Astrocyte (in vitro differentiated cells and primary cell): ENCODE measurements at regions not wholly inside any gene's neighbourhood (a gene's known extent, or its start where the extent isn't known, plus 50 kb on each side); places are given as distances from the start of the nearest gene placed in this dataset.

Source experiments
- DNase-seq: peaks from one replicate; pipeline ENCODE4 v3.0.0-alpha.2; 2010; ENCODE audit warnings: low read depth
- FAIRE-seq: peaks from 2 replicates; lab custom pipeline; 2011; peaks lifted over from hg19 to GRCh38; lab: Jason Lieb, UNC
- H2AFZ ChIP-seq: 2 replicates; pipeline ENCODE4 v1.6.0; 2012; ENCODE audit warnings: low read depth, low read length, inconsistent platforms
- H3K27ac ChIP-seq: 2 replicates; pipeline ENCODE4 v1.5.1; 2011; ENCODE audit warnings: low read depth, low read length, inconsistent platforms
- H3K27me3 ChIP-seq: 2 replicates; pipeline ENCODE4 v1.6.0; 2011; ENCODE audit warnings: low read length, inconsistent platforms; ENCODE audit not compliant: insufficient read depth
- H3K36me3 ChIP-seq: 2 replicates; pipeline ENCODE4 v1.5.1; 2011; ENCODE audit warnings: low read length, inconsistent platforms; ENCODE audit not compliant: insufficient read depth
- H3K4me1 ChIP-seq: 2 replicates; pipeline ENCODE4 v1.5.1; 2011; ENCODE audit warnings: low read length, inconsistent platforms; ENCODE audit not compliant: insufficient read depth
- H3K4me2 ChIP-seq: 2 replicates; pipeline ENCODE4 v1.6.0; 2012; ENCODE audit warnings: low read length, inconsistent platforms
- H3K4me3 ChIP-seq: 2 replicates; pipeline ENCODE4 v1.5.1; 2011; ENCODE audit warnings: low read depth, mild to moderate bottlenecking, low read length, inconsistent platforms; ENCODE audit not compliant: insufficient read depth
- H3K79me2 ChIP-seq: 2 replicates; pipeline ENCODE4 v1.6.0; 2012; ENCODE audit warnings: mild to moderate bottlenecking, low read length, inconsistent platforms; ENCODE audit not compliant: insufficient read depth
- H3K9ac ChIP-seq: 2 replicates; pipeline ENCODE4 v1.6.0; 2012; ENCODE audit warnings: mild to moderate bottlenecking, low read length, inconsistent platforms
- H3K9me3 ChIP-seq: 2 replicates; pipeline ENCODE4 v1.5.1; 2012; ENCODE audit warnings: low read depth, mild to moderate bottlenecking, low read length, inconsistent platforms; ENCODE audit not compliant: insufficient read depth
- H4K20me1 ChIP-seq: 2 replicates; pipeline ENCODE4 v1.6.0; 2012; ENCODE audit warnings: low read length, inconsistent platforms; ENCODE audit not compliant: insufficient read depth
- H3K27ac Mint-ChIP-seq: one replicate; pipeline ENCODE4 v1.8.0; 2021; ENCODE audit warnings: mild to moderate bottlenecking, mixed read lengths; ENCODE audit not compliant: unreplicated experiment
- H3K27me3 Mint-ChIP-seq: one replicate; pipeline ENCODE4 v1.8.0; 2021; ENCODE audit warnings: low read depth, mixed read lengths; ENCODE audit not compliant: unreplicated experiment
- H3K36me3 Mint-ChIP-seq: one replicate; pipeline ENCODE4 v1.8.0; 2021; ENCODE audit warnings: low read depth, mixed read lengths; ENCODE audit not compliant: unreplicated experiment
- H3K4me1 Mint-ChIP-seq: one replicate; pipeline ENCODE4 v1.8.0; 2021; ENCODE audit warnings: low read depth, mixed read lengths; ENCODE audit not compliant: unreplicated experiment
- H3K4me3 Mint-ChIP-seq: one replicate; pipeline ENCODE4 v1.8.0; 2021; ENCODE audit warnings: mild to moderate bottlenecking, moderate library complexity, mixed read lengths; ENCODE audit not compliant: unreplicated experiment
- H3K9me3 Mint-ChIP-seq: one replicate; pipeline ENCODE4 v1.8.0; 2021; ENCODE audit warnings: mild to moderate bottlenecking, mixed read lengths; ENCODE audit not compliant: unreplicated experiment
- CTCF ChIP-seq: IDR thresholded peaks from 2 replicates; pipeline ENCODE4 v1.5.1; 2011; ENCODE audit warnings: low read depth, mild to moderate bottlenecking, inconsistent platforms, low read length, moderate library complexity; ENCODE audit not compliant: insufficient read depth
- EZH2 ChIP-seq: IDR thresholded peaks from 2 replicates; pipeline ENCODE4 v1.6.1; 2012; ENCODE audit warnings: mild to moderate bottlenecking, low read length, inconsistent platforms; ENCODE audit not compliant: insufficient read depth

- no peaks in the 10 kb centered on the region for H3K27me3 Mint-ChIP-seq
- Histone ChIP-seq H3K27ac (no peak overlapping the region), H4K20me1 (no peaks in the 10 kb centered on the region), H3K9ac (no peak overlapping the region), H2AFZ (no peak overlapping the region), H3K79me2 (no peaks in the 10 kb centered on the region), H3K4me3 (no peak overlapping the region), H3K27me3 (no peaks in the 10 kb centered on the region), H3K4me1 (peaks cover 8% of the 10 kb centered on the region), H3K9me3 (no peaks in the 10 kb centered on the region), H3K36me3 (no peaks in the 10 kb centered on the region), H3K4me2 (no peak overlapping the region)
- no peak for TF ChIP-seq CTCF
- no peak for TF ChIP-seq EZH2
- no peak overlapping the region for H3K4me3 Mint-ChIP-seq
- peaks cover 1% of the 10 kb centered on the region for H3K9me3 Mint-ChIP-seq
- H3K36me3 Mint-ChIP-seq = no peaks in the 10 kb centered on the region
- DNase-seq (no peak), FAIRE-seq (no peak)
- H3K27ac Mint-ChIP-seq = no peak overlapping the region
- H3K4me1 Mint-ChIP-seq = peaks cover 39% of the 10 kb centered on the region
These were observed 154.8 kb upstream of the LRIG3 start for GRCh38 chr12:59075141-59075540.

- Histone ChIP-seq H3K4me2 (peak overlapping the region; percentile 44), H3K27me3 (no peaks in the 10 kb centered on the region), H3K9me3 (no peaks in the 10 kb centered on the region), H3K79me2 (no peaks in the 10 kb centered on the region), H3K9ac (no peak overlapping the region), H3K4me3 (no peak overlapping the region), H4K20me1 (no peaks in the 10 kb centered on the region), H3K36me3 (no peaks in the 10 kb centered on the region), H3K4me1 (peaks cover 32% of the 10 kb centered on the region), H2AFZ (peak overlapping the region; percentile 6), H3K27ac (peak overlapping the region; percentile 14)
- H3K36me3 Mint-ChIP-seq = no peaks in the 10 kb centered on the region
- peaks cover 42% of the 10 kb centered on the region for H3K4me1 Mint-ChIP-seq
- TF ChIP-seq CTCF = no peak
- TF ChIP-seq EZH2 = no peak
- peak overlapping the region; percentile 95 for H3K27ac Mint-ChIP-seq
- no peak overlapping the region for H3K4me3 Mint-ChIP-seq
- H3K27me3 Mint-ChIP-seq = no peaks in the 10 kb centered on the region
- peaks cover 1% of the 10 kb centered on the region for H3K9me3 Mint-ChIP-seq
- DNase-seq = peak; percentile 48
- FAIRE-seq = no peak
These were observed 150.1 kb upstream of the LRIG3 start for GRCh38 chr12:59070322-59070933.

- TF ChIP-seq EZH2 (no peak), CTCF (no peak)
- DNase-seq (no peak), FAIRE-seq (no peak)
- no peaks in the 10 kb centered on the region for H3K79me2 ChIP-seq
- H3K36me3 ChIP-seq = no peaks in the 10 kb centered on the region
- no peaks in the 10 kb centered on the region for H3K36me3 Mint-ChIP-seq
- H3K9me3 Mint-ChIP-seq = peaks cover 1% of the 10 kb centered on the region
- H3K4me1 ChIP-seq = peaks cover 32% of the 10 kb centered on the region
- no peaks in the 10 kb centered on the region for H3K27me3 ChIP-seq
- H4K20me1 ChIP-seq = no peaks in the 10 kb centered on the region
- H3K4me2 ChIP-seq = peak overlapping the region; percentile 8
- no peaks in the 10 kb centered on the region for H3K27me3 Mint-ChIP-seq
- peak overlapping the region; percentile 6 for H3K27ac ChIP-seq
- H3K4me3 ChIP-seq = no peak overlapping the region
- no peak overlapping the region for H3K9ac ChIP-seq
- H3K9me3 ChIP-seq = no peaks in the 10 kb centered on the region
- no peak overlapping the region for H3K4me3 Mint-ChIP-seq
- H3K27ac Mint-ChIP-seq = no peak overlapping the region
- H3K4me1 Mint-ChIP-seq = peaks cover 42% of the 10 kb centered on the region
- no peak overlapping the region for H2AFZ ChIP-seq
These were observed 149.2 kb upstream of the LRIG3 start for GRCh38 chr12:59069516-59069915.
